Immature natural killer cell (primary cell): ENCODE measurements at regions not wholly inside any gene's neighbourhood (a gene's known extent, or its start where the extent isn't known, plus 50 kb on each side); places are given as distances from the start of the nearest gene placed in this dataset.

Experiments used
- DNase-seq, 3 donors: peaks; one replicate each; pipeline ENCODE4 v3.0.0; 2022; ENCODE audit warnings: mixed read lengths in 1 of 3
- H3K27ac Mint-ChIP-seq, 6 donors: one replicate each; pipeline ENCODE4 v1.8.0; 2020; ENCODE audit warnings: mixed read lengths in 6 of 6, mild to moderate bottlenecking in 5 of 6, inconsistent platforms in 4 of 6, moderate library complexity in 3 of 6
- H3K27me3 Mint-ChIP-seq, 3 donors: one replicate each; pipeline ENCODE4 v1.8.0; 2020 to 2021; ENCODE audit warnings: low read depth in 3 of 3, mild to moderate bottlenecking in 3 of 3, mixed read lengths in 3 of 3, moderate library complexity in 3 of 3, inconsistent platforms in 1 of 3
- H3K36me3 Mint-ChIP-seq, 3 donors: one replicate each; pipeline ENCODE4 v1.8.0; 2020; ENCODE audit warnings: mixed read lengths in 3 of 3, inconsistent platforms in 2 of 3, mild to moderate bottlenecking in 2 of 3
- H3K4me1 Mint-ChIP-seq, 2 donors: one replicate each; pipeline ENCODE4 v1.8.0; 2020; ENCODE audit warnings: inconsistent platforms in 2 of 2, mild to moderate bottlenecking in 2 of 2, mixed read lengths in 2 of 2, moderate library complexity in 1 of 2
- H3K4me3 Mint-ChIP-seq, 5 donors: one replicate each; pipeline ENCODE4 v1.8.0; 2020; ENCODE audit warnings: mild to moderate bottlenecking in 5 of 5, mixed read lengths in 5 of 5, inconsistent platforms in 3 of 5, moderate library complexity in 3 of 5
- H3K9me3 Mint-ChIP-seq, 6 donors: one replicate each; pipeline ENCODE4 v1.8.0; 2020; ENCODE audit warnings: mild to moderate bottlenecking in 6 of 6, mixed read lengths in 6 of 6, inconsistent platforms in 4 of 6, moderate library complexity in 3 of 6

- Mint-ChIP-seq H3K4me1 (peaks cover 18 to 28% of the 10 kb centered on the region in 2 donors), H3K27ac (peak overlapping the region in 1 of 6 donors; percentile 60), H3K9me3 (peaks cover 0 to 1% (median 0%) of the 10 kb centered on the region in 6 donors), H3K36me3 (peaks cover 0 to 25% (median 6%) of the 10 kb centered on the region in 3 donors), H3K4me3 (no peak overlapping the region), H3K27me3 (peaks cover 0 to 5% (median 3%) of the 10 kb centered on the region in 3 donors)
- no peak for DNase-seq
Measured at GRCh38 chr1:59057796-59058195, 239.1 kb upstream of the FGGY start.

GRCh38 chr1:59058665-59059439 is 238.0 kb upstream of the FGGY start:
- Mint-ChIP-seq H3K4me1 (peaks cover 29 to 39% of the 10 kb centered on the region in 2 donors), H3K27me3 (peaks cover 0 to 5% (median 3%) of the 10 kb centered on the region in 3 donors), H3K27ac (no peak overlapping the region), H3K4me3 (no peak overlapping the region), H3K9me3 (peaks cover 0 to 1% (median 0%) of the 10 kb centered on the region in 6 donors), H3K36me3 (peaks cover 0 to 21% (median 3%) of the 10 kb centered on the region in 3 donors)
- no peak for DNase-seq

- H3K27ac Mint-ChIP-seq: no peak overlapping the region
- no peak overlapping the region for H3K4me3 Mint-ChIP-seq
- peaks cover 0 to 1% (median 0%) of the 10 kb centered on the region in 6 donors for H3K9me3 Mint-ChIP-seq
- H3K36me3 Mint-ChIP-seq: peaks cover 0 to 8% (median 0%) of the 10 kb centered on the region in 3 donors
- peaks cover 0 to 3% (median 0%) of the 10 kb centered on the region in 3 donors for H3K27me3 Mint-ChIP-seq
- no peak for DNase-seq
- peaks cover 36 to 49% of the 10 kb centered on the region in 2 donors for H3K4me1 Mint-ChIP-seq
Measured at GRCh38 chr1:59061876-59062275, 235.0 kb upstream of the FGGY start.

- H3K4me1 Mint-ChIP-seq: peaks cover 36 to 49% of the 10 kb centered on the region in 2 donors
- H3K27me3 Mint-ChIP-seq: peaks cover 0 to 1% (median 0%) of the 10 kb centered on the region in 3 donors
- H3K4me3 Mint-ChIP-seq: no peak overlapping the region
- H3K36me3 Mint-ChIP-seq: peaks cover 0 to 8% (median 0%) of the 10 kb centered on the region in 3 donors
- no peak overlapping the region for H3K27ac Mint-ChIP-seq
- peaks cover 0 to 1% (median 0%) of the 10 kb centered on the region in 6 donors for H3K9me3 Mint-ChIP-seq
- DNase-seq: no peak
Measured at GRCh38 chr1:59062743-59063142, 234.2 kb upstream of the FGGY start.

GRCh38 chr1:59063501-59063900 is 233.4 kb upstream of the FGGY start:
- peaks cover 0 to 1% (median 0%) of the 10 kb centered on the region in 3 donors for H3K27me3 Mint-ChIP-seq
- H3K4me1 Mint-ChIP-seq: peaks cover 36 to 49% of the 10 kb centered on the region in 2 donors
- H3K9me3 Mint-ChIP-seq: peaks cover 0 to 1% (median 0%) of the 10 kb centered on the region in 6 donors
- DNase-seq: peak in 1 of 3 donors; percentile 23
- H3K36me3 Mint-ChIP-seq: peaks cover 0 to 6% (median 0%) of the 10 kb centered on the region in 3 donors
- H3K4me3 Mint-ChIP-seq: peak overlapping the region in 4 of 5 donors; percentile 28 to 71 (median 63)
- H3K27ac Mint-ChIP-seq: peak overlapping the region in 4 of 6 donors; percentile 58 to 91 (median 74)

- peaks cover 0 to 1% (median 0%) of the 10 kb centered on the region in 3 donors for H3K27me3 Mint-ChIP-seq
- H3K27ac Mint-ChIP-seq: no peak overlapping the region
- peaks cover 0 to 6% (median 0%) of the 10 kb centered on the region in 3 donors for H3K36me3 Mint-ChIP-seq
- peaks cover 42 to 53% of the 10 kb centered on the region in 2 donors for H3K4me1 Mint-ChIP-seq
- H3K4me3 Mint-ChIP-seq: no peak overlapping the region
- no peak for DNase-seq
- peaks cover 0 to 1% (median 0%) of the 10 kb centered on the region in 6 donors for H3K9me3 Mint-ChIP-seq
Measured at GRCh38 chr1:59064592-59064991, 232.3 kb upstream of the FGGY start.

- no peaks in the 10 kb centered on the region for H3K9me3 Mint-ChIP-seq
- H3K27ac Mint-ChIP-seq: no peak overlapping the region
- H3K36me3 Mint-ChIP-seq: no peaks in the 10 kb centered on the region
- H3K27me3 Mint-ChIP-seq: peaks cover 0 to 1% (median 0%) of the 10 kb centered on the region in 3 donors
- no peak overlapping the region for H3K4me3 Mint-ChIP-seq
- no peak for DNase-seq
- H3K4me1 Mint-ChIP-seq: peaks cover 49 to 56% of the 10 kb centered on the region in 2 donors
Measured at GRCh38 chr1:59066236-59066635, 230.7 kb upstream of the FGGY start.

GRCh38 chr1:59070610-59071009 is 226.3 kb upstream of the FGGY start:
- Mint-ChIP-seq H3K27ac (peak overlapping the region in 1 of 6 donors; percentile 69), H3K4me1 (peaks cover 38% of the 10 kb centered on the region in 2 donors), H3K4me3 (peak overlapping the region in 4 of 5 donors; percentile 1 to 72 (median 30)), H3K9me3 (no peaks in the 10 kb centered on the region), H3K27me3 (no peaks in the 10 kb centered on the region), H3K36me3 (peaks cover 0 to 3% (median 0%) of the 10 kb centered on the region in 3 donors)
- DNase-seq: no peak

- Mint-ChIP-seq H3K9me3 (no peaks in the 10 kb centered on the region), H3K4me1 (peaks cover 38% of the 10 kb centered on the region in 2 donors), H3K27me3 (no peaks in the 10 kb centered on the region), H3K36me3 (peaks cover 0 to 3% (median 0%) of the 10 kb centered on the region in 3 donors), H3K4me3 (peak overlapping the region; percentile 10 to 72 (median 42)), H3K27ac (peak overlapping the region in 4 of 6 donors; percentile 8 to 69 (median 42))
- no peak for DNase-seq
Measured at GRCh38 chr1:59071289-59071688, 225.6 kb upstream of the FGGY start.

- no peak for DNase-seq
- no peaks in the 10 kb centered on the region for H3K27me3 Mint-ChIP-seq
- peak overlapping the region; percentile 18 to 69 (median 38) for H3K27ac Mint-ChIP-seq
- peak overlapping the region; percentile 24 to 73 (median 64) for H3K4me3 Mint-ChIP-seq
- no peaks in the 10 kb centered on the region for H3K9me3 Mint-ChIP-seq
- H3K4me1 Mint-ChIP-seq: peaks cover 38% of the 10 kb centered on the region in 2 donors
- H3K36me3 Mint-ChIP-seq: peaks cover 0 to 3% (median 0%) of the 10 kb centered on the region in 3 donors
Measured at GRCh38 chr1:59071876-59072582, 224.9 kb upstream of the FGGY start.

GRCh38 chr1:59072583-59072947 is 224.3 kb upstream of the FGGY start:
- Mint-ChIP-seq H3K36me3 (peaks cover 0 to 3% (median 0%) of the 10 kb centered on the region in 3 donors), H3K27me3 (no peaks in the 10 kb centered on the region), H3K4me1 (peaks cover 38% of the 10 kb centered on the region in 2 donors), H3K27ac (peak overlapping the region in 3 of 6 donors; percentile 21 to 55 (median 41)), H3K9me3 (no peaks in the 10 kb centered on the region), H3K4me3 (peak overlapping the region; percentile 1 to 73 (median 64))
- no peak for DNase-seq

GRCh38 chr1:59074598-59074997 is 222.3 kb upstream of the FGGY start:
- Mint-ChIP-seq H3K4me3 (no peak overlapping the region), H3K9me3 (no peaks in the 10 kb centered on the region), H3K36me3 (peaks cover 0 to 3% (median 0%) of the 10 kb centered on the region in 3 donors), H3K27me3 (no peaks in the 10 kb centered on the region), H3K4me1 (peaks cover 32 to 34% of the 10 kb centered on the region in 2 donors), H3K27ac (no peak overlapping the region)
- no peak for DNase-seq

- no peak overlapping the region for H3K4me3 Mint-ChIP-seq
- H3K27me3 Mint-ChIP-seq: no peaks in the 10 kb centered on the region
- DNase-seq: no peak
- H3K4me1 Mint-ChIP-seq: peaks cover 27 to 30% of the 10 kb centered on the region in 2 donors
- peaks cover 0 to 3% (median 0%) of the 10 kb centered on the region in 3 donors for H3K36me3 Mint-ChIP-seq
- H3K9me3 Mint-ChIP-seq: no peaks in the 10 kb centered on the region
- H3K27ac Mint-ChIP-seq: no peak overlapping the region
Measured at GRCh38 chr1:59075021-59075420, 221.9 kb upstream of the FGGY start.

- peaks cover 0 to 5% (median 0%) of the 10 kb centered on the region in 3 donors for H3K36me3 Mint-ChIP-seq
- peaks cover 12 to 14% of the 10 kb centered on the region in 2 donors for H3K4me1 Mint-ChIP-seq
- H3K9me3 Mint-ChIP-seq: no peaks in the 10 kb centered on the region
- H3K4me3 Mint-ChIP-seq: no peak overlapping the region
- H3K27ac Mint-ChIP-seq: no peak overlapping the region
- peaks cover 0 to 2% (median 0%) of the 10 kb centered on the region in 3 donors for H3K27me3 Mint-ChIP-seq
- DNase-seq: no peak
Measured at GRCh38 chr1:59076612-59077011, 220.3 kb upstream of the FGGY start.
